ENCODE measurements at regions not wholly inside any gene's neighbourhood (a gene's known extent, or its start where the extent isn't known, plus 50 kb on each side); places are given as distances from the start of the nearest gene placed in this dataset.

GRCh38 chr9:24487250-24487861 is 58.3 kb downstream of the IZUMO3 start:
- no peak for TF ChIP-seq CTCF (IDR thresholded peaks at IDR 0.05)
- no peak for TF ChIP-seq POLR2A (IDR thresholded peaks at IDR 0.05)

All from ovary (tissue), 3 donors.